Activated T-cell treated with anti-CD3 and anti-CD28 coated beads, Interleukin-2, amount 50 U/mL, for 1 hour (primary cell): ENCODE measurements at regions not wholly inside any gene's neighbourhood (a gene's known extent, or its start where the extent isn't known, plus 50 kb on each side); places are given as distances from the start of the nearest gene placed in this dataset.

Experiments used
- DNase-seq: peaks from one replicate; pipeline ENCODE4 v3.0.0-alpha.2; 2020

DNA sequence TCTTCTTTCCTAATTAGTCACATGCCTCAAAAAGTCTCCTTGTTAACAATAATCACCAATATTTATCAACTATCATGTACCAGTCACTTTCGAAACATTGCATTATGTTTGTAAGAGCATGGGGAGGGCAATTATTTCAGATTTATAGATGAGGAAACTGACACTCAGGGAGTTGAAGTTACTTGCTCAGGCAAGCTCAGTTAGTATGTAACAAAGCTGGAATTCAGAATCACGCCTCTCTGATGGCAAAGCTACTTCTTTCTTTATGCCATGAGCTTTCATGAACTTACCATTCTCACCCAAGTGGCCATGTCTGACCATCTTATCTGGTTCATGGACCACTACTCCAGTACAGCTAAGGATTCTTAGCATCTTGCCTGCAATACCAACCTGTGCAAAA is 183.4 kb upstream of the TANK start:
- no peak for DNase-seq

DNA sequence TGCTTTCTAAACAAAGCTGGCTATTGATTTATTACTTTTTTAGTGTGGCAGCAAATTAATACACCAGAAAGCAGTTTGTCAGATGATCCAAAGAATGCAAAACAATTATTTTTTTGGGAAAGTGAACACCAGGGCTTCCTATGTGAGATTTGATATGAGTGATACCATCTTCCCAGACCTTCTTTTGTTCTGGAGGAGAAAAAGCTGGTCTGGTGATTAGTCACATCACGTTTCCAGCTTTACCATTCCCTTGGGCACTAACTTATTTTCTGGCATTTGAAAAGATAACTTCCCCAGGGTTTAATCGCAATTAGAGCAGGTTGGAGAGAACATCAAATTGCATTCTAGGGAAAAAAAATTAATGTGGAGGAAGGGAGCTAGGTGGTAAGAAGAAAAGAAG is 182.9 kb upstream of the TANK start:
- DNase-seq = no peak

DNA sequence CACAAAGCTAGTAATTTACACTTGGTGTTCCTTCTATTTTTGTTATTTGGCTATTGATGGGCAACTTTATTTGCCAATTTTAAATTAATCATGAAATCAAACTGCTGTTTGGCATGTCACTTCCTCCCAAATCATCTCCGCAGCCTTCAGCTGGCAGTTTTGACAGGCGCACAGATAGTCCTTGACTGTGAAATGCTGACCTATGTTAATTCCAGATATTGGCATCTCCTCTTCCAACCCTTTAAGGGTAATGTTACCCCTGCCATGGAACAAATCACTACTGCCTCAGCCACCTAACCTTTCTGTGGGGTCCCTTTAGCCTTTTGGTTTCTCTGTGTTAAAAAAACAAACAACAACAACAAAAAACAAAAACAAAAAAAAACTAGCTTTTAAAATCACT is 182.4 kb upstream of the TANK start:
- no peak for DNase-seq

DNA sequence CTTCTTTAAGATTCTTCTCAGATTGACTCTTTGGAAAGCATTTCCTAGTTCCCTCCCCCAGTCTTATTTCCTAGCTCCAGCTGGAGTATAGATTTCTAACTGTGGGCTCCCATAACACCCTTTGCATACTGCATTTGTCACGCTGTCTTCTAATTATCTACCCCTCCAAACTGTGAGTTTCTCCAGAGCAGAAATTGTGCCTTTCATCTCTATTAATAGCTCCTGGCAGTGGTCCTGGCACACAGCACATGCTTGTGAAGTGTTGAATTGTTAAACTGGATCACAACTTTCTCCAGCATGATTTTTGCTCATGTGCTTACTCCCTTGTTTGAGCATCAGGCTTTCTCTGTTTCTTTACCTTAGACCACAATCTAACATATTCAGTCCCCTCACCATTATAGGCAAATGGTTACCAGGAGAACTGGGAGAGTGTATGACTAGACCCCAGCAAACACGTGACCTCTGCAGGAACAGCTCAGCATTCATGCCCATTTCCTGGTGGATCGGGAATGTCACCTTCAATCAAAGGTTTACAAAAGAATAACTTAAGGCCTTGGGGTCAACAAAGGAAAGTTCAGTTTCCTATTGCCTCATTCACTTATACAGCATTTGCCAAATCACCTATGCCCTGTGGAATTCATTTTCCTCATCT is 175.7 kb upstream of the TANK start:
- no peak for DNase-seq

DNA sequence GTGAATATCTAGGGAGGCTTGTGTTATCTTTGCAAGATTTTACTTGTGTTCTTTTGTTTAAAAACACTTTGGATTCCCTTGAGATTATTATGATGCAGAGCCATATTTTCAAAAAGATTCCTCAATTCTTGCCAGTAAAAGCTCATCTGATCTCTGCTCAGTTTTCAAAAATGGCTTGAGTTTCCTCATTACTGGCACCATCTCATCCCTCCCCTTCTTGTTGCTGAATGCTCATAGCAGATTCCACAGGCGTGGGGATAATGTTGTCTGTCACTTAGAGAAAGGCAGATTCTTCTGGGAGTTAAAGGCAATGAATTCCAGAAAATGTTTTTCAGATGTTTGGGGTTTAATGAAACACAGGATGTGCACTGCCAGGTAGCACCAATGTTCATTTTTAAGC is 170.4 kb upstream of the TANK start:
- DNase-seq = no peak

DNA sequence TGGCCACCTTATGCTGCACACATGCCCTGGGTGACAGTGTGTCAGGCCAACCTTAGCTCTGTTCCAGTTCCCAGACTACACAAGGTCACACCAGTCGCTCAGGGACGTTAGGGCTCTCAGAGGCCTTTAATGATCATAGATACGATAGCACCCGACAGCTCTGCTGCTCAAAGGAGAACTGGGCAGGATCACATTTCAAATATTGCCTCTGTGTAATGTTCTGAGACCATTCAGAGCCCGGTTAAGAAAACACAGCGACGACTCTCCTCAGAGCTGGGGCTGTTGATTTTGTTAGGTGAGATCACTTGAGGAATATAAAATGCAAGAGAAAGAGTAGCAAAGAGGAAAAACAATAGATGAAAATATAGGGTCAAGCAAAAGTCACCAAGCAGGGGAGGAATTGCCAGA is 166.6 kb upstream of the TANK start:
- no peak for DNase-seq

DNA sequence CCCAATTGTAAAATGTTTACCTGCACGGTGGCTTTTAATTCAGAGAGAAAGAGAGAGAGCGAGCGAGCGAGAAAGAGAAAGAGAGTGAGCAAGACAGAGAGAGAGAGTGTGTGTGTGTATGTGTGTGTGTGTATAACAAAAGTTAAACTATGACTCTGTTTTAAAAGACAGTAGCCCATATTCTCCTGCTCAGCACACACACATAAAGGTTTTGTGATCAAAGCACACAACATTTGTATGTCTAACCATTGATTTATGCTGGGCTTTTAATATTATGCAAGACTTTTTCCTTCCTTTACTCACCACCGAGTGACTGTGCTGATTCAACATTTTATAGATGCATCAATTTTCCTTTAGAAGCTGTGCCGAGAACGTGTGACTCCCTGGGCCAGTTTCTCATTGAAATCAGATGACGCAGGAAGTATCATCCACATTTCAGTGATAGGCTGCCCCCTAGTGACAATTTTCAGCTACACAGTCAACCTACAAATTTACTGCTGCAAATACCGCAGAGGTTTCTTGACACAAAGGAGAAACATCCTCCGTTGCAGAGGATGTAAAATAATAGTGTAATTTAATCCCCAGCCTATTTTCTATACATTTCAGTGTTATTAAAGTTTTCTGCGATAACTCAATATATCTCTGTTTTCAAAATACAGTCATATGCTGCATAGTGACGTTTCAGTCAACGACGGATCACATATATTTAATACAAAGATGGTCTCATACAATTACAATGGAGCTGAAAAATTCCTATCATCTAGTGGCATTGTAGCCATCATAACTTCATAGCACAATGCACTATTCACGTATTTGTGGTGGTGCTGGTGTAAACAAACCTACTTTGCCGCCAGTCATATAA is 165.9 kb upstream of the TANK start:
- peak; percentile 22 for DNase-seq

DNA sequence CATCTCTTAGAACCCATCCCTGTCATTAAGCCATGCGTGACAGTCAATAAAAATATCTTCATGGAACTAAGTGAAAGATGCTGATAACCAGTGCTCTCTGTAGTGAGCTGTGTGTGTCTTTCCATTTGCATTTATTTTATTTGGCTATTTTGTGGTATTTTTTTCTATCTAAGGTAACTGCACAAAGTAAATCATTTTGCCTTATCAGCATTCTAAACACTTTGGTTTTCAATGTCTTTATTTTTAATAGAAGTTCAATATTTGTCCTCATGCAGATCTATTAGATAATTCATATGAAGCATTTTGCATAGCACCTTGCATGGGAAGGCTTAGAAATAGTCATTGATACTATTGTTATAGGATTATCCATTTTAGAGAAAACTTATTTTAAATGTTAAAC is 163.6 kb upstream of the TANK start:
- no peak for DNase-seq

DNA sequence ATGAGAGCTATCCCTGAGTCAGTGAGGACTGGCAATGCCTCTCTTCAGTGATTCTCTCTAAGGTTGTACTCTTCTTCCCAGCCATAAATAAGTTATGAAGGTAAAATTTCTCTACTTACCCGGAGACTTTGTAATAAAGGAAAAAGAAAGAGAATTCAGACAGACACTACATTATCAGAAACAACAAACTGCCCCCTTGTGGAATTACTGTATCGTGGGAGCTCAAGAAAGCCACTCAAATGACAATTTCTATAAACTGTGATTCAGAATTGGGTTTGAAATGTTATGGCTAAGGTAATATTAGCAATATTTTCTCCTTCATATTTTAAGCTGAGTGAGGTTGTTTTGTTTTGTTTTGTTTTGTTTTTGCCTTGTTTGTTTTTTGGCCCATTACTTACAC is 155.8 kb upstream of the TANK start:
- DNase-seq = no peak

DNA sequence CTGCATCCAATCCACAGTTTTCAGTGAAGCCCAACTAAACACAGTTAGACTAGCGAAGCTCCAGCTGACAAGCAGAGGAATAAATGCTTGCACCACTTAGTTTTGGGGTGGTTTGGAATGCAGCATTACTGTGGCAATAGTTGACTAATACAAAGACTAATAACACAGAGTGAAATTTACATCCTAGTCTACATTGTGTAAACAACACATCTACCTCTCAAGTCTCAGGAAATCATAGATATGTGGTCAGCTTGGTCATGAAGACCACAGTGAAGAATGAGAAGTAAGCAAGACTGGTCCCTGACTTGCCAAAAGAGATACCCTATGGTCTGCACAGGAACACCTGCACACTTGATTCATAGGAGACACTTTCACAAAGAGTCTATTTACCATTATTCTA is 155.1 kb upstream of the TANK start:
- DNase-seq = no peak

DNA sequence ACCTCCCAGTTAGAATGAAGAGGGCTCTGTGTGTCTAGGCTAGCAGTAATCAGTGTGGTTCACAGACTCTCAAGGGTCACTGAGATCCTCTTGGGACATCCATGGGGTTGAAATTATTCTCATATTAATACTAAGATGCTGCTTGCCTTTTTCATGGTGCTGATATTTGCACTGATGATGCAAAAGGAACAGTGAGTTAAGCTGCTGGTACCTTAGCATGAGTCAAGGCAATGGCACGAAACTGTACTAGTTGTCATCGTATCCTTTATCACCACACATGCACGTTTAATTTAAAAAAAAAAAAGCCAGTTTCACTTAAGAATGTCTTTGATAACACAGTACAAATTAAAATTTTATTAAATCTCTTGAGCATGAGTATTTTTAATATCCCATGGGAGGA is 151.9 kb upstream of the TANK start:
- DNase-seq = no peak

DNA sequence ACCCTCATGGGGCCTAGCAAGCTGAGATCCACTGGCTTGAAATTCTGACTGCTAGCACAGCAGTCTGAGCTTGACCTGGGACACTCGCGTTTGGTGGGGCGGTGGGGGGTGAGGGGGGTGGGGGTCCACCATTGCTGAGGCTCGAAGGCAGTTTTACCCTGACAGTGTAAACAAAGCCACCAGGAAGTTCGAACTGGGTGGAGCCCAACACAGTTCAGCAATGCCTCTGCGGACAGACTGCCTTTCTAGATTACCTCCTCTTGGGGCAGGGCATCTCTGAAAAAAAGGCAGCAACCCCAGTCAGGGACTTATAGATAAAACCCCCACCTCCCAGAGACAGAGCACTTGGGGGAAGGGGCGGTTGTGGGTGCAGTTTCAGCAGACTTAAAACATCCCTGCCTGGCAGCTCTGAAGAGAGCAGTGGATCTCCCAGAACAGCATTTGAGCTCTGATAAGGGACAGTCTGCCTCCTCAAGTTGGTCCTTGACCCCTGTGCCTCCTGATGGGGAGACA is 149.7 kb upstream of the TANK start:
- no peak for DNase-seq

DNA sequence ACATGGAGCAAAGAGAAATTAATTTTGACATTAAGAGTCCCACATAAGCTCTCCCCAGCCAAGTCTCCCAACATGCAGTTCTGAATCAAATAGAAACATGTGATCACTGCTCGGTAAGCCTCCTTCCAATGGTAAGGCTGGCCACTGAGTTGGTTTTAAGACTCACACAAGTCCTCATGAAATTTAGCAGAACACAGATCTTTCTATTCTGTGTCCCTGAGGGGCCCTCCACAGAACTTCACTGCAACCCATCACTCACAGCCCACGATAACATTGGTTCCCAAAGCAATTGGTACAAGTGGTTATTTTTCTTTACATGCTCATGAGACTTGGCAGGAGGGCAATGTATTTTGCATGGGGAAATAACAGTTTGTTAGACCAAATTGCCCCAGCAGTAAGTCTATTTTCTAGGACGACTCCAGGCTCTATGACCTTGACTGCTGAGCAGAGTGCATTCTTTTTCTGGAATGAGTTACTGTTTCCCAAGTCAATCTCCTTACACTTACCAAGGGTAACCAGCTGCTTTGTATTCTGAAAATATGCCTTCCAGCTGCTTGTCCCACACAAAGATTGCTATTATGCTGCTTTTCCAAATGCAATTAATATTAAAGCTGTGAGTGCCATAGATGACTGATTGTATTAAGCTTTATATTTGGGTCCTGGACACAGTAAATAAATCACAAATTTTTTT is 142.3 kb upstream of the TANK start:
- no peak for DNase-seq

DNA sequence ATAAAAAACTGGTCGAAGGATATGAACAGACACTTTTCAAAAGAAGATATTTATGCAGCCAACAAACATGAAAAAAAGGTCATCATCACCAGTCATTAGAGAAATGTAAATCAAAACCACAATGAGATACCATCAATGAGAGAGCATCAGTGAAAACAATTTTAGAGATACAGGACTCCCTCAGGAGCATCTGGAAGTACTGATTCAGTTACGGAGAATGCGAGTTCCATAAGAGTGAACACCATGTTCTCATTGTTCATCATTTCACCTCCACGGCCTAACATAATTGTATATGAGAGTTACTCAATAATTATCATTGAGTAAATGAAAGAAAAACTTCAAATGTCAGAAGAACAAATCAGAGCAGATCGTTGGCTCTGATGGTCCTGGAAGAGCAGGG is 140.9 kb upstream of the TANK start:
- no peak for DNase-seq

DNA sequence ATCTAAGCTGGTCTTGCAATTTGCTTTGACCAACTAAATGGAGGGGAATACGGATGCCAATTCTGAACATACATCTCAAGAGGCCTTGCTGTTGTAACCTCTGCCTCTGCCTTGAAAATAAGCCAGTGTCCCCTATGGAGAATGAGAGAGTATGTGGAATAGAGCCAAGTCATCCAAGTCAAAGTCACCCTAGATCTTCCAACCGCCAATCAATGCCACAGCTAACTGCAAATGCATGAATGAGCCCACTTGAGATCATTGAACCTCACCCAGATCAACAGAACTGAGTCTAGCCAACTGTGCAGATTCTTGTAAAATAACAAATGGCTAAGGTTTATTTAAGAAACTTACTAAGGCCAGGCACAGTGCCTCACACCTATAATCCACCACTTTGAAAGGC is 139.8 kb upstream of the TANK start:
- DNase-seq = no peak

DNA sequence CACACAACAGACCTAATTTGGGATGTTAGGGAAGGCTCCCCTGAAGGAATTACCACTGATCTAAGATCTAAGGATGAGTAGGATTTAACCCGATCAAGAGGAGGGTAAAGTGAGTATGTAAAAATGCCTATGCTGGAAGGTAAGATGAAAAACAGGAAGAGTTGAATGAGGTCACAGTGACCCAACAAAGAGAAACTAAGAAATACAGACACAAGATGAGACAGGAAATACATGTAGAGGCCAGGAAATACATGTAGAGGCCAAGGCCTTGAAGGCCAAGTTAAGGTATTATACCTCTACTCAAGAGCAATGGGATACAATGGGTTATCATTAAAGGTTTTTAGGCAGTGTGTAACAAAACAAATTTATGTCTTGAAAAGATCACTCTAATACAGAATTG is 131.6 kb upstream of the TANK start:
- no peak for DNase-seq

DNA sequence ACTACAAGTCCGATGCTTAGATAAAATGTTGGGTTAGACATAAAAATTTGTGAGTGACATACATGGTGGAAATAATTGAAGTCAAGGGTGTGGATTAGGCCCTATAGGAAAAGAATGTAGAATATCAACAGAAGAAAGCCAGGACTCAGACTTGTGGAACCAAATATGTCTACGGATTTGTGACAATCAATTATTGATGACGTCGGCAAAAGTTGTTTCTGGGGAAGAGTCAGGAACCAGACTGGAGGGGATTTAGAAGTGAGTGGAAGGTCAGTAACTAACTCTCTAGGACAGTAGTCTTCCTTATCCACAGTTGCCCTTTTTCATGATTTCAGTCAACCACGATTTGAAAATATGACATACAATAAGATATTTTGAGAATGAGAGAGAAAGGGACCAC is 130.9 kb upstream of the TANK start:
- DNase-seq = no peak

DNA sequence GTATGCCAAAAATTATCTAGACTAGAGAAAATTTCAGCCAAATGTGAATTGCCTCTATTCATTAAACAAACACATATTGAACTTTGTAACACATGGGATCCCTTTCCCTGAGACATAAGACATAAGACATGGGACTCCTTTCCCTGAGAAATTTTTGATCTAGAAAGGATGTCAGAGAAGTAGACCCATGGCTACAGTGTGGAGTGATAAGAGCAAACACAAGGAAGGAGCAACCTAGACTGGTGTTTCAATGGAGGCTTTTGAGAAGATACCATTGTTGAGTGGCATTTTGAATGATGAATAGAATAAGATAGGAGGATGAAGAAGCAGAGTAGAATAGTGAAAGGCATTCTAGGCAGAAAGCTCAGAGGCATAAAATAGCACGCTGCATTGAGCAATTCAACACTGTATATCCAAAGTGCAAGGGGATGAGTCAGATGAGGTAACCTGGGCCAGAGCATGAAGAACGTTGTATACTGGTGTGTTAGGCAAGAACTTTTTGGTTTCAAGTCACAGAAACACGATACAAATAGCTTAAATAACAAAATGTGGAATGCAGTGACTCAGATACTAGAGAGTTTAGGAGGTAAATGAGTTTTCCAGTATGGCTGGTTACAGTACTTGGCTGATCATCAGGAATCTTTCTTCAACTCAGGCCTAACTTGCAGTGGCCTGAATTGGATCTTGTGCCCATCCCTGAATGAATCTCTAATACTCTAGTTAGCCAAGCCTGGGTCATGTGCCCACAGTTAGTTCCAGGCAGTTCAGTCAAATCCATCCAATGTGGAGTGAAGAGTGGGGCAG is 129.8 kb upstream of the TANK start:
- DNase-seq = no peak

DNA sequence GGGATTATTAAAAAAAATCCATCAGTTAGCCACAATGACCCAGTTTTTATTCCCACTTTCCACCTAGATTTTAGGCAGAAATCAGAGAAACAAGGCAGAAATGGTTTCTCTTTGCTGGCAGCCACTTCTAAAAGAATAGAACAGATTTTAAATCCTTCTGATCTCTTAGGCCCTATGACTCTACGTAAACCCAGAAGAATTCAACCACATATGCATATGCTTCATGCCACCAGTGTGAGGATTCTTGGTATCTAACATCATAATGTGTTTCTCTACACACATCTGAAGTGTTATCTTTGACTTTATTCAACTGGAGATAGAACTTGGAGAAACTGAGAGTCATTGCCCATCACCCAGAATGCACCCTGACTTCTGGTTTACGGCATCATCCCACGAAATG is 128.7 kb upstream of the TANK start:
- DNase-seq = no peak

DNA sequence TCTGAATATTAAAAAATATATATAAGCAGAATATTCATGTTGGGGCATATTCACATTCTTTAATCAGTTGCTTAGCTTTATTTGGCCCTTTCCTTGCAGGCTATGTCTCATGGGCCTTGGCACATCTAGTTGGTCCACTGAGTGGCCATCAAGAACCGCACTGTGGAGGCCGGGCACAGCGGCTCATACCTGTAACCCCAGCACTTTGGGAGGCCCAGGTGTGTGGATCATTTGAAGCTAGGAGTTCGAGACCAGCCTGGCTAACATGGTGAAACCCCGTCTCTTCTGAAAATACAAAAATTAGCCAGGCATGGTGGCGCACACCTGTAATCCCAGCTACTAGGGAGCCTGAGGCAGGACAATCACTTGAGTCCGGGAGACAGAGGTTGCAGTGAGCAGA is 127.6 kb upstream of the TANK start:
- DNase-seq = no peak

DNA sequence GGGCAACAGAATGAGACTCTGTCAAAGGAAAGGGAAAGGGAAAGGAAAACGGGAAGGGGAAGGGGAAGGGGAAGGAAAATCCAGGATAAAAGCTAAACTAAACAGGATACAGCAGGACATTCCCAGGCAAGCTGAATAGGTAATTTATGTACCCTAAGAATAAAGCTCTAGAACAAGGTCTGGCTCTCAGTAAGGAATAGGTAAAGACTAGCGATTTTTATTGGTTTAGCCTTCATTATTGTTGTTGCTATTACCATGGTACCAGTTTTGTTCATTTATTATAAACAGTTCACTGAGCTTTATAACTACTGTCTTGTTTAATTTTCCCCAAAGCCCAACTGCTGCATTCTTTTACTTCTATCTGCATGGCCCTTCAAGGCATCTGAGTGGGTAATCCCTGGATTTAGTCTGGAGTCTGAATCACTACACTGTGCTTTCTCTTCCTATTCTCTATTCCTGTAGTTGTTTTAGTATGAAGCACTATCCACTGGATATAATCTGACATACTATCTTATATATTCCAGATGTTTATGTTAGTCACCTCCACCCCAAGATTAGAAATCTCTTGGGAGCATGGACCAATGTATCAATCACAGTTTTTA is 127.1 kb upstream of the TANK start:
- no peak for DNase-seq

DNA sequence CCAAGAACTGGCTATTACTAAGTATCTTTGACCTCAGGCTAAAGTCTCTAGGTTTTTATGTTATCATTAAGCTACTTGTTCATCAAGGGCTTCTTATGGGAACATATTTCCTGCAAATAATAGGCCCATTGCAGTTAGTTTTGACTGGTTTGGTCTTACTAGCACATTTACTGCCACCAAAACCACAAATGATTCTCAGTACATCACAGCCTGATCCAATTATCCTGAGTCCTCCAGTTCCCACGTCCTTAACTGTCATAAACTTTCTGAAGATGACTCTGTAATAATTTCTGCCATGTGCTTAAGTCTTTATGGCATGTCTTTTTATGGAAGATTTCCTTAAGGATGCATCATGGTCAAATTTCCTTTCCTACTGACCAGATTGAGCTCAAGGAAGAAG is 123.3 kb upstream of the TANK start:
- no peak for DNase-seq

DNA sequence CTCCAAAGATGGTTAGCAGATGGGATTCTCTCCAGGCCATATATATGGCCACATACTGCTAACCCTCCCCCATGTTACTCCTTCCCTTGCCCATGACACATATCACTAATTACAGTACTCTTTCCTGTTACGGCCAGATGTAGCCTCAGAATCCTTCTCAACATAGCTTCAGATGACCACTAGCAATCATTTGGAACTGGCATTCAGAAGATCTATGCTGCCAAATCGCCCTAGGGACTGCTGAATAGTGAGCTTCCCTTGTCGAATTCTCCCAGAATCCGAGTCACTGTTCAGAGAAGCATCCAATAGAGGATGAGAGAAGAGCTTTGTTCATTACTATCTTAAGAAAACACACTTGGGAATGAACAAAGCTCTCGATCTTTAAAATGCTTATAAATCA is 121.2 kb upstream of the TANK start:
- no peak for DNase-seq
